ENCODE measurements at regions not wholly inside any gene's neighbourhood (a gene's known extent, or its start where the extent isn't known, plus 50 kb on each side); places are given as distances from the start of the nearest gene placed in this dataset.

DNA sequence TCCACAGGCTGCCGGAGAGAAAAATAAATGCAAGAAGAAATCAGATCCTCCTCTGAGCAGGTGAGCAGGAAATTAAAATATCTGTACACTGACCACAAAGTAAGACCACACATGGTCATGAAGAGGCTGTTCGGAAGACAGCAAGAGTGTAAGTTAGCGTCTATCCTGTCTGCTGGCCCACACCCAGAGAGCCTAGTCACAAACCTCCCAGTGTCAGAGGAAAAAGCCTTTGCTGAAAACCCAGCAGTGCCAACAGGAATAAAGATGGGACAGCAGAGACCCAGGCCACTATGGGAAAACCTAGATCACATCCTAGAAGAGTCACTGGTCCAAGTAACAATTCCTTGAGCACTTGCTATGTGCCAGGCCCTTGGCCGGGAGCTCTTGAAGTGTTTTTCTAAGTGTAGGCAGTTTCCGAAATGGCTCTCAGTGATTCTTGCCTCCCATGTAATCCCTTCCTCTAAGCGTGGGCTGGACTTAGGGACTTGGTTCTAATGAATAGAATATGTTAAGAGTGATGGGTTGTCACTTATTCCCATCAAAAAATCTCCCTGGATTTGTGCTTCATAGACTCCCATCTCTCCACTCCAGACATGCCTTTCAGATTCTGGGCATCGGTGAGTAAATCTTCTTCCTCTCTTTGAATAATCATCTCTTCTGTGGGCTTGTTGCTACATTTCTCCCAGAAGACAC, 110.9 kb upstream of the PKDCC start:
- Histone ChIP-seq H3K36me3 (no peaks in the 10 kb centered on the region), H3K4me1 (peaks cover 0 to 13% (median 3%) of the 10 kb centered on the region in 6 donors), H3K9me3 (no peaks in the 10 kb centered on the region), H3K27me3 (replicated peaks in 1 of 7) (no peaks in the 10 kb centered on the region), H3K27ac (peak overlapping the region in 4 of 8 donors; percentile 2 to 38 (median 21)), H3K4me3 (no peak overlapping the region)
- DNase-seq = no peak
- TF ChIP-seq POLR2A (IDR thresholded peaks at IDR 0.05) (no peak), POLR2AphosphoS5 (IDR thresholded peaks at IDR 0.05) (no peak)
- TF ChIP-seq, protein P1, sequence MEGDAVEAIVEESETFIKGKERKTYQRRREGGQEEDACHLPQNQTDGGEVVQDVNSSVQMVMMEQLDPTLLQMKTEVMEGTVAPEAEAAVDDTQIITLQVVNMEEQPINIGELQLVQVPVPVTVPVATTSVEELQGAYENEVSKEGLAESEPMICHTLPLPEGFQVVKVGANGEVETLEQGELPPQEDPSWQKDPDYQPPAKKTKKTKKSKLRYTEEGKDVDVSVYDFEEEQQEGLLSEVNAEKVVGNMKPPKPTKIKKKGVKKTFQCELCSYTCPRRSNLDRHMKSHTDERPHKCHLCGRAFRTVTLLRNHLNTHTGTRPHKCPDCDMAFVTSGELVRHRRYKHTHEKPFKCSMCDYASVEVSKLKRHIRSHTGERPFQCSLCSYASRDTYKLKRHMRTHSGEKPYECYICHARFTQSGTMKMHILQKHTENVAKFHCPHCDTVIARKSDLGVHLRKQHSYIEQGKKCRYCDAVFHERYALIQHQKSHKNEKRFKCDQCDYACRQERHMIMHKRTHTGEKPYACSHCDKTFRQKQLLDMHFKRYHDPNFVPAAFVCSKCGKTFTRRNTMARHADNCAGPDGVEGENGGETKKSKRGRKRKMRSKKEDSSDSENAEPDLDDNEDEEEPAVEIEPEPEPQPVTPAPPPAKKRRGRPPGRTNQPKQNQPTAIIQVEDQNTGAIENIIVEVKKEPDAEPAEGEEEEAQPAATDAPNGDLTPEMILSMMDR (IDR thresholded peaks at IDR 0.05 in 8 of 11, conservative IDR thresholded peaks at IDR 0.05 in 3 of 11) = no peak
- intact Hi-C loops (cut with DNase I; ENCODE audit: low total_unique reads) = no loop called here
- 79 to 89% (median 81%) methylated on average over 7 of the region's 7 CpGs for WGBS, 5 donors

DNA sequence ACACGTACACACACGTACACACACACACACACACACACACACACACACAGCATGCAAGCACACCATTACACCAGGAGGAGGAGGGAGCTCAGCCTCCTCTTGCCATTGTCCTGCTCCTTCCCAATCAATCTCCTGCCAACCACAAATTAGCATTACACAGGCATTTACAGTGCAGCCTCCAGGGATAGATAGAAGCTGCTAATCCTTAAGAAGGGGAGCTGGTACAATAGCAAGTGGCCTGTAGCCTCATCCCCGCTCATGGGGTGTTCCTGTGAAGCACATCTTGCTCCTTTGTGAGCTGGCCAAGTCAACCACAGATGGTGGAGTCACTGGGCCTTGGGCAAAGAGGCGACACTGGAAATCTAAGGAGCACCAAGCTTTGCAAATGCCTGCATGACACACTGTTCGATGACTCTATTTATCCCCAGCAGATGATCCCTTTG, 110.3 kb upstream of the PKDCC start:
- Histone ChIP-seq H3K4me3 (no peak overlapping the region), H3K27ac (peak overlapping the region in 2 of 8 donors; percentile 21 to 38), H3K9me3 (no peaks in the 10 kb centered on the region), H3K4me1 (peaks cover 0 to 13% (median 3%) of the 10 kb centered on the region in 6 donors), H3K36me3 (no peaks in the 10 kb centered on the region), H3K27me3 (replicated peaks in 1 of 7) (no peaks in the 10 kb centered on the region)
- intact Hi-C loops (cut with DNase I; ENCODE audit: low total_unique reads) = no loop called here
- WGBS, 5 donors = 75 to 88% (median 80%) methylated on average over 4 to 5 of the region's 5 CpGs
- no peak for DNase-seq
- TF ChIP-seq POLR2AphosphoS5 (IDR thresholded peaks at IDR 0.05) = no peak

DNA sequence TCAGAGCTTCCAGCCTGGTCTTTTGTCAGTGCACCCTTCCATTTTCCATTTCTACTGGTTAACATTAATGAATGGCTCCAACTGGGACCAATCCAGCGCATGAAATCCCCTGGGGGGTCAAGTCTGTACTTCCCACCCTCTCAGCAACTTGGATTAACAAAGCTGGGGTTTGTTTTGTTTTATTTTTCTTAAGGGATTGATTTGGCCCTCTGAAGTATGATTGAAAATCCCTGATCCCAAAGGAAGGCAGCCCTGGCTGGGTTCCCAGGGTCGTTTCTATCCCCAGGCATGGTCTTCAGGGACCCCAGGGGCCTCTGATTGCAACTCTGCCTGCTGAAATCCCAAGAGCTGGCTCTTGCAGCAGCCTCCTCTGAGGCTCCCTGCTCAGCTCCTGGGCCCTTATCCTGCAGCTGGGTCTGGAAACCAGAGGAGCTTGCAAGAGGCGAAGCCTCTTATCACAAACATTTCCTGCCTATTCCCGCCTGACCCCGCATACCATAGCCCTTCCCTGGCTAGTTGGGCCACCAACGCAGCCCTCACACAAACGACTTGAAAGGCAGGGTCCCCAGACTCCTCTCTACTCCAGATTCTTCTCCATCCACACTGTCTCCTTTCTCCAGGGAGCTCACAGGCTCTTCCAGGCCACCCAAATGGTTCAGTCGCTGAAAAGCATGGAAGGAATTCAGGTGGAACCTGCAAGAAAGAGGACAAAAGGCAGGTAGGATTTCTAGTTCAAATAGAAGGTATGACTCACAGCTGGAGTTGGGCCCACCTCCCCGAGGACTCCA, 109.7 kb upstream of the PKDCC start:
- no peak for DNase-seq
- Histone ChIP-seq H3K27ac (peak overlapping the region in 2 of 8 donors; percentile 21 to 38), H3K4me3 (no peak overlapping the region), H3K27me3 (replicated peaks in 1 of 7) (no peaks in the 10 kb centered on the region), H3K36me3 (no peaks in the 10 kb centered on the region), H3K9me3 (no peaks in the 10 kb centered on the region), H3K4me1 (peaks cover 0 to 13% (median 3%) of the 10 kb centered on the region in 6 donors)
- WGBS, 5 donors = 42 to 73% (median 56%) methylated on average over 9 of the region's 9 CpGs
- TF ChIP-seq POLR2AphosphoS5 (IDR thresholded peaks at IDR 0.05) (no peak), POLR2A (IDR thresholded peaks at IDR 0.05) (no peak)
- TF ChIP-seq, protein P1 (IDR thresholded peaks at IDR 0.05 in 8 of 11, conservative IDR thresholded peaks at IDR 0.05 in 3 of 11) = no peak
- intact Hi-C loops (cut with DNase I; ENCODE audit: low total_unique reads) = no loop called here

DNA sequence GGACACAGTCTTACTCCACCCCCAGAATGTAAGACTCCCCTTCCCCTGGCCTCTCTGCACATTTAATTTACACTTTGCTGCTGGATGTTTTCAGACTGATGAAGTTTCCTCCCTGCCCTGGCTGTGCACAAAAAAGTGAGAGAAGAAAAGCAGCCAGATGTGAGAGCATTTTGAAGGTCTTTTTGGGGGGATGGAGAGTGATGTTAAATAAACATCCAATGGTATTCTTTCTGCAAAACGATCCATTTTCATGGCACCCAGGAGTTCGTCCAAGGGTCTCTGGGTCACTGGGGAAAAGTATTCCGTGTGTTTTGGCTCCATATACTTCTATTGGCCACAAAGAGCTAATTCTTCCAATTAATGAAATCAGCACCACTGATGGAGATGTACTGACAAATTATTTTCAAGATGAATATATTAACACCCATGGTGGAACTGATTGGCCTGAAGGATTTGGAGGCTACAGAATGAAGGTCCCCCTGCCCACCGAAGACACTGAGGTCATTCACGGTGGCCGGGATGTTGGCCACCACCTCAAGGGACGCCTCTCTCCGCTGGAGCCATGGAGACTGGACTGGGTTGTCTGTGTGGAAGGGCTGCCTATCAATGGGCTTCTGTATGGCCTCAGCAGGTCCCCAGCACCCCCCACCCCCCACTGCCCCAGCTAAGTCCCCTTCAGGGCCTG, 107.6 kb upstream of the PKDCC start:
- TF ChIP-seq, protein P1 (IDR thresholded peaks at IDR 0.05 in 8 of 11, conservative IDR thresholded peaks at IDR 0.05 in 3 of 11) = no peak
- TF ChIP-seq POLR2AphosphoS5 (IDR thresholded peaks at IDR 0.05) = no peak
- TF ChIP-seq POLR2A (IDR thresholded peaks at IDR 0.05) = no peak
- no peak for DNase-seq
- Histone ChIP-seq H3K4me3 (no peak overlapping the region), H3K36me3 (no peaks in the 10 kb centered on the region), H3K9me3 (no peaks in the 10 kb centered on the region), H3K27ac (peak overlapping the region in 5 of 8 donors; percentile 22 to 59 (median 46)), H3K4me1 (peaks cover 0 to 13% (median 3%) of the 10 kb centered on the region in 6 donors), H3K27me3 (replicated peaks in 1 of 7) (no peaks in the 10 kb centered on the region)
- WGBS, 5 donors = 70 to 82% (median 80%) methylated on average over 6 to 8 of the region's 8 CpGs
- intact Hi-C loops (cut with DNase I; ENCODE audit: low total_unique reads) = no loop called here
